Trophoblast cell (in vitro differentiated cells and primary cell): ENCODE measurements at regions not wholly inside any gene's neighbourhood (a gene's known extent, or its start where the extent isn't known, plus 50 kb on each side); places are given as distances from the start of the nearest gene placed in this dataset.

Source experiments
- DNase-seq, 2 donors: peaks; one replicate each; pipeline ENCODE4 v3.0.0-alpha.2; 2016
- H2AFZ ChIP-seq: 2 replicates; pipeline ENCODE4 v1.6.1; 2013; ENCODE audit warnings: low read length, moderate library complexity, mild to moderate bottlenecking; ENCODE audit not compliant: insufficient read depth, poor library complexity
- H2AK5ac ChIP-seq: 2 replicates; pipeline ENCODE4 v1.6.1; 2013; ENCODE audit warnings: mild to moderate bottlenecking, low read length
- H2BK120ac ChIP-seq: 2 replicates; pipeline ENCODE4 v1.6.1; 2013; ENCODE audit warnings: low read length, mild to moderate bottlenecking, moderate library complexity; ENCODE audit not compliant: insufficient read depth, poor library complexity
- H2BK12ac ChIP-seq: 2 replicates; pipeline ENCODE4 v1.6.1; 2013; ENCODE audit warnings: mild to moderate bottlenecking, low read length, moderate library complexity
- H2BK5ac ChIP-seq: 2 replicates; pipeline ENCODE4 v1.6.1; 2013; ENCODE audit warnings: low read length, low read depth, moderate library complexity, mild to moderate bottlenecking; ENCODE audit not compliant: poor library complexity
- H3K14ac ChIP-seq: 2 replicates; pipeline ENCODE4 v1.6.1; 2013; ENCODE audit warnings: mild to moderate bottlenecking, low read length
- H3K18ac ChIP-seq: 2 replicates; pipeline ENCODE4 v1.6.1; 2013; ENCODE audit warnings: mild to moderate bottlenecking, low read length
- H3K23ac ChIP-seq: 2 replicates; pipeline ENCODE4 v1.6.1; 2013; ENCODE audit warnings: low read length
- H3K27ac ChIP-seq: 2 replicates; pipeline ENCODE4 v1.5.1; 2013; ENCODE audit warnings: low read depth, mild to moderate bottlenecking, inconsistent platforms, low read length, moderate library complexity
- H3K27me3 ChIP-seq: 2 replicates; pipeline ENCODE4 v1.6.1; 2013; ENCODE audit warnings: inconsistent platforms, mild to moderate bottlenecking, low read length, moderate library complexity; ENCODE audit not compliant: insufficient read depth
- H3K36me3 ChIP-seq, 2 experiments: 1 replicate in 1 of 2; 2 replicates in 1 of 2; pipeline ENCODE4 v1.6.1; 2013; ENCODE audit warnings: low read length in 2 of 2, mild to moderate bottlenecking in 2 of 2, moderate library complexity in 1 of 2; ENCODE audit not compliant: insufficient read depth in 2 of 2, control insufficient read depth in 1 of 2
- H3K4ac ChIP-seq: 2 replicates; pipeline ENCODE4 v1.6.1; 2013; ENCODE audit warnings: low read depth, mild to moderate bottlenecking, low read length, moderate library complexity
- H3K4me1 ChIP-seq, 2 experiments: 1 replicate in 1 of 2; 2 replicates in 1 of 2; pipeline ENCODE4 v1.6.1; 2013; ENCODE audit warnings: low read length in 2 of 2, mild to moderate bottlenecking in 2 of 2, moderate library complexity in 1 of 2; ENCODE audit not compliant: insufficient read depth in 2 of 2, control insufficient read depth in 1 of 2
- H3K4me2 ChIP-seq: 2 replicates; pipeline ENCODE4 v1.6.1; 2013; ENCODE audit warnings: inconsistent platforms, mild to moderate bottlenecking, low read length, moderate library complexity
- H3K4me3 ChIP-seq: 2 replicates; pipeline ENCODE4 v1.5.1; 2013; ENCODE audit warnings: mild to moderate bottlenecking, low read depth, low read length, inconsistent platforms
- H3K79me1 ChIP-seq: one replicate; pipeline ENCODE4 v1.6.1; 2013; ENCODE audit warnings: low read length
- H3K79me2 ChIP-seq: 2 replicates; pipeline ENCODE4 v1.6.1; 2013; ENCODE audit warnings: low read length, mild to moderate bottlenecking; ENCODE audit not compliant: control insufficient read depth, insufficient read depth, poor library complexity
- H3K9ac ChIP-seq: 2 replicates; pipeline ENCODE4 v1.6.1; 2013; ENCODE audit warnings: mild to moderate bottlenecking, low read length
- H3K9me3 ChIP-seq: 2 replicates; pipeline ENCODE4 v1.6.1; 2013; ENCODE audit warnings: low read depth, mild to moderate bottlenecking, control low read depth, inconsistent platforms, low read length; ENCODE audit not compliant: insufficient read depth
- H4K12ac ChIP-seq: 2 replicates; pipeline ENCODE4 v1.6.1; 2013; ENCODE audit warnings: low read depth, mild to moderate bottlenecking, low read length, moderate library complexity
- H4K8ac ChIP-seq: 2 replicates; pipeline ENCODE4 v1.6.1; 2013; ENCODE audit warnings: low read depth, mild to moderate bottlenecking, low read length, moderate library complexity
- H4K91ac ChIP-seq: one replicate; pipeline ENCODE4 v1.6.1; 2013; ENCODE audit warnings: low read depth, mild to moderate bottlenecking, low read length, moderate library complexity
- WGBS: extraction: QIAGEN DNeasy Blood & Tissue Kit; methylation state at CpG from one replicate; pipeline ENCODE4 v1.1.7; 2013; ENCODE audit warnings: missing lambda C conversion rate; ENCODE audit not compliant: insufficient read length, insufficient coverage; ENCODE audit errors: extremely low coverage; 5-methylcytosine and 5-hydroxymethylcytosine counted together

DNA sequence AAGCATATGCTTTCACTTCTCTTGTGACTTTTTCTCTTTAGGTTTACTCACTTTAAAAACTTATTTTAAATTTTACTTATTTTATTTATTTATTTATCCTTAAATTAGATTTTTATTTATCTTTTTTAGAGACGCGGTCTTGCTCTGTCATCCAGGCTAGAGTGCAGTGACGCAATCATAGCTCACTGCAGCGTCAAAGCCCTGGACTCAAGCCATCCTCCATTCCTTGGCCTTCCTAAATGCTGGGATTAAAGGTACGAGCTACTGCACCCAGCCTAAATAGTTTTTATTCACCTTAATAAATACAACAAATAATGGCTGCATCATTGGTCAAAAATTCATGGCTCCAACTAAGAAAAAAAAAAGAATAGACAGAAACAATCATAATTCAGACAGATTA, 415.7 kb upstream of the FIGN start:
- WGBS: no CpG with 5 or more reads among the region's 5 CpGs
- H2AFZ ChIP-seq: no peak overlapping the region
- peak in 1 of 2 donors; percentile 13 for DNase-seq
- no peak overlapping the region for H3K4me2 ChIP-seq
- H2BK12ac ChIP-seq: no peak overlapping the region
- no peak overlapping the region for H3K9ac ChIP-seq
- H4K91ac ChIP-seq: no peak overlapping the region
- no peak overlapping the region for H3K27ac ChIP-seq
- H3K27me3 ChIP-seq: no peaks in the 10 kb centered on the region
- no peak overlapping the region for H3K4me3 ChIP-seq
- no peak overlapping the region for H3K4ac ChIP-seq
- H3K14ac ChIP-seq: no peak overlapping the region
- H3K79me1 ChIP-seq: no peaks in the 10 kb centered on the region
- no peak overlapping the region for H3K18ac ChIP-seq
- no peak overlapping the region for H4K8ac ChIP-seq
- no peaks in the 10 kb centered on the region for H3K9me3 ChIP-seq
- H3K79me2 ChIP-seq: no peaks in the 10 kb centered on the region
- H2BK5ac ChIP-seq: no peak overlapping the region
- no peak overlapping the region for H4K12ac ChIP-seq
- no peak overlapping the region for H3K23ac ChIP-seq
- no peaks in the 10 kb centered on the region for H3K36me3 ChIP-seq
- H2BK120ac ChIP-seq: no peak overlapping the region
- no peak overlapping the region for H2AK5ac ChIP-seq
- H3K4me1 ChIP-seq: no peaks in the 10 kb centered on the region

GRCh38 chr2:164150604-164151003, 414.8 kb upstream of the FIGN start:
- H3K79me2 ChIP-seq: no peaks in the 10 kb centered on the region
- no peak overlapping the region for H3K27ac ChIP-seq
- no peak overlapping the region for H3K4me3 ChIP-seq
- no peak overlapping the region for H3K4me2 ChIP-seq
- H2AK5ac ChIP-seq: no peak overlapping the region
- H2AFZ ChIP-seq: no peak overlapping the region
- no peak overlapping the region for H3K14ac ChIP-seq
- H3K36me3 ChIP-seq: no peaks in the 10 kb centered on the region
- DNase-seq: no peak
- no peaks in the 10 kb centered on the region for H3K27me3 ChIP-seq
- no peak overlapping the region for H3K18ac ChIP-seq
- H3K9ac ChIP-seq: no peak overlapping the region
- H3K4me1 ChIP-seq: no peaks in the 10 kb centered on the region
- no peaks in the 10 kb centered on the region for H3K9me3 ChIP-seq
- no peak overlapping the region for H2BK5ac ChIP-seq
- no peak overlapping the region for H4K91ac ChIP-seq
- no peak overlapping the region for H2BK120ac ChIP-seq
- H2BK12ac ChIP-seq: no peak overlapping the region
- H4K12ac ChIP-seq: no peak overlapping the region
- H3K4ac ChIP-seq: no peak overlapping the region
- no peak overlapping the region for H4K8ac ChIP-seq
- no peak overlapping the region for H3K23ac ChIP-seq
- no peaks in the 10 kb centered on the region for H3K79me1 ChIP-seq

- H3K79me1 ChIP-seq: no peaks in the 10 kb centered on the region
- H2BK120ac ChIP-seq: no peak overlapping the region
- H3K79me2 ChIP-seq: no peaks in the 10 kb centered on the region
- no peak overlapping the region for H3K23ac ChIP-seq
- no peak overlapping the region for H3K9ac ChIP-seq
- no peaks in the 10 kb centered on the region for H3K36me3 ChIP-seq
- no peak overlapping the region for H3K14ac ChIP-seq
- no peak overlapping the region for H3K4me3 ChIP-seq
- no peak overlapping the region for H4K91ac ChIP-seq
- H2AK5ac ChIP-seq: no peak overlapping the region
- H3K27me3 ChIP-seq: no peaks in the 10 kb centered on the region
- H2BK5ac ChIP-seq: no peak overlapping the region
- DNase-seq: peak in 1 of 2 donors; percentile 59
- no peaks in the 10 kb centered on the region for H3K4me1 ChIP-seq
- H2BK12ac ChIP-seq: no peak overlapping the region
- H3K4me2 ChIP-seq: no peak overlapping the region
- H3K18ac ChIP-seq: no peak overlapping the region
- H4K12ac ChIP-seq: no peak overlapping the region
- H3K9me3 ChIP-seq: peaks cover 2% of the 10 kb centered on the region
- H3K4ac ChIP-seq: no peak overlapping the region
- no peak overlapping the region for H4K8ac ChIP-seq
- H2AFZ ChIP-seq: no peak overlapping the region
- H3K27ac ChIP-seq: no peak overlapping the region
These were observed 410.6 kb upstream of the FIGN start for GRCh38 chr2:164146441-164146840.

GRCh38 chr2:164145093-164145987, 409.5 kb upstream of the FIGN start:
- Histone ChIP-seq H3K4me1 (no peaks in the 10 kb centered on the region), H2AFZ (no peak overlapping the region), H2BK12ac (no peak overlapping the region), H3K4me3 (no peak overlapping the region), H2BK5ac (no peak overlapping the region), H3K36me3 (no peaks in the 10 kb centered on the region), H3K4me2 (no peak overlapping the region), H3K14ac (no peak overlapping the region), H4K8ac (no peak overlapping the region), H4K12ac (no peak overlapping the region), H3K9me3 (peaks cover 2% of the 10 kb centered on the region), H2BK120ac (no peak overlapping the region), H3K23ac (no peak overlapping the region), H3K79me1 (no peaks in the 10 kb centered on the region), H3K27me3 (no peaks in the 10 kb centered on the region), H2AK5ac (no peak overlapping the region), H3K4ac (no peak overlapping the region), H3K79me2 (no peaks in the 10 kb centered on the region), H3K9ac (no peak overlapping the region), H3K18ac (no peak overlapping the region), H3K27ac (no peak overlapping the region), H4K91ac (no peak overlapping the region)
- DNase-seq: no peak
- no CpG with 5 or more reads among the region's 3 CpGs for WGBS
